ENCODE measurements at regions not wholly inside any gene's neighbourhood (a gene's known extent, or its start where the extent isn't known, plus 50 kb on each side); places are given as distances from the start of the nearest gene placed in this dataset.

DNA sequence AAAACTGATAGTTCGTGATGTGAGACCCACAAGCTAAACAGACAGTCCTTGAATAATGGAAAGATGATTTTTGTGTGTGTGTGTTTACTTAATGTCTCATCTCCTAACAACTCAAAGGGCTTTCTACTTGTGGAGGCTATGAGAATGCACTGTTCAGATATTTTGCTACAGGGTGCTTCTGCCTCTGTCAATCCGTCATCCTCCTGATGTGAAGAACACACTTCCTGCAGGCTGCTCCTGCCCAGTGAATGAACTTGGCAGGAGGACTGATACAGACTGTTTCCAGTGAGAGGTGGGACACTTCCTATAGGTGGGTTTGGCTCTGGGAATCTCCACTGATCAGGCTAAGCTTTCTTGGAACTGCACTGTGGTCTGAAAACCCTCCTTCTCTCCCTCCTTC lies 168.4 kb upstream of the STARD13 start:
- no peak for TF ChIP-seq POLR2AphosphoS5 (IDR thresholded peaks at IDR 0.05; ENCODE audit: borderline replicate concordance, low read depth, low read length)
- TF ChIP-seq FOXP2 (optimal IDR thresholded peaks at IDR 0.05; ENCODE audit: control extremely low read depth, extremely low read length, insufficient read depth) = no peak
- no peak for TF ChIP-seq EZH2 (IDR thresholded peaks at IDR 0.05)

All from SK-N-MC (cell line).